ENCODE measurements at regions not wholly inside any gene's neighbourhood (a gene's known extent, or its start where the extent isn't known, plus 50 kb on each side); places are given as distances from the start of the nearest gene placed in this dataset.
A peak's percentile ranks its signal among the peaks of the same experiment; 100 is the strongest.

GRCh38 chr6:77150736-77151135 is 312.6 kb downstream of the HTR1B start:
- Histone ChIP-seq H3K36me3 (ENCODE audit: control insufficient read depth, insufficient read depth, low read length) (no peaks in the 10 kb centered on the region), H3K4me3 (ENCODE audit: low read depth, low read length) (no peak overlapping the region), H3K27me3 (ENCODE audit: control insufficient read depth, insufficient read depth, low read length) (no peaks in the 10 kb centered on the region)
- DNase-seq (ENCODE audit: low read depth) (no peak), FAIRE-seq (no peak)
- TF ChIP-seq CTCF (IDR thresholded peaks at IDR 0.05; ENCODE audit: insufficient read depth, low read length, severe bottlenecking): no peak

DNA sequence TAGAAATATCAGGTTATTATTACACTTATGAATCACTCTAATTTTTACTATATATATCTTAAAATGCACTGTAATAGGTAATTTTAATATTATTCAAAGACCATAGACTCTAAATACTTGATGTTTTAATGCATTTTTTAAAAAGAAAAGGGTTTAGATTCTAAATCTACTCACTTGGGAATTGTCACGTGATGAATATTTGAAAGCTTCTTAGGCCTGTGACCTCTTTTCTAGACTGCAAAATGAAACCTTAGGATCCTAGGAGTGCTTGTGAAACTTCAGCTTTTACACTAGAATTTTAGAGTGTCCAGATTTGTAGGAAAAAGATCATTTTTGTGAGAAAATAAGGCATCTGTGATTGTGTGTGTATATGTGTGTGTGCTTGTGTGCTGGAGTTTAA is 318.0 kb downstream of the HTR1B start:
- FAIRE-seq (no peak), DNase-seq (ENCODE audit: low read depth) (no peak)
- TF ChIP-seq CTCF (IDR thresholded peaks at IDR 0.05; ENCODE audit: insufficient read depth, low read length, severe bottlenecking): no peak
- H3K36me3 ChIP-seq (ENCODE audit: control insufficient read depth, insufficient read depth, low read length): no peaks in the 10 kb centered on the region
- H3K27me3 ChIP-seq (ENCODE audit: control insufficient read depth, insufficient read depth, low read length): no peaks in the 10 kb centered on the region
- no peak overlapping the region for H3K4me3 ChIP-seq (ENCODE audit: low read depth, low read length)

- Histone ChIP-seq H3K36me3 (ENCODE audit: control insufficient read depth, insufficient read depth, low read length) (no peaks in the 10 kb centered on the region), H3K27me3 (ENCODE audit: control insufficient read depth, insufficient read depth, low read length) (no peaks in the 10 kb centered on the region), H3K4me3 (ENCODE audit: low read depth, low read length) (no peak overlapping the region)
- no peak for FAIRE-seq
- TF ChIP-seq CTCF (IDR thresholded peaks at IDR 0.05; ENCODE audit: insufficient read depth, low read length, severe bottlenecking): no peak
- DNase-seq (ENCODE audit: low read depth): no peak
Observed at GRCh38 chr6:77143659-77144447, 319.4 kb downstream of the HTR1B start.

DNA sequence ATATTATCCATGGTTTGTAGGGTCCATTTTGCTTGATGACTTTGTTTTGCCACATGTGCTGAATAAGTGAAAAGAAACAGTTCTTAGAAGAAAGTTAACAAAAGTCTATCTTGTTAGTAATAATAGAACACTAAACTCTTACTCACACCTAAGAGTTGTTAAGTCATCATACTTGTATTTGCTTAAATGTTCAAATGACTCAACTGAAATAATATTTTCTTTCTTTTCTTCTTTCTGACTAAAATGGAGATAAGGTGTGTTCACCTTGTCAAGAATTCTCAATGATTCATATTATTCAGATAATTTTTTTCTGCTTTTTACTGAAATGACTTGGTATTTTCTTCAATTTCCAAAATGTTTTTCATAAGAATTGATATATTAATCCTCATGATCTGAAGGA is 327.2 kb downstream of the HTR1B start:
- H3K4me3 ChIP-seq (ENCODE audit: low read depth, low read length): no peak overlapping the region
- no peaks in the 10 kb centered on the region for H3K36me3 ChIP-seq (ENCODE audit: control insufficient read depth, insufficient read depth, low read length)
- DNase-seq (ENCODE audit: low read depth): peak; percentile 93
- no peak for TF ChIP-seq CTCF (IDR thresholded peaks at IDR 0.05; ENCODE audit: insufficient read depth, low read length, severe bottlenecking)
- no peaks in the 10 kb centered on the region for H3K27me3 ChIP-seq (ENCODE audit: control insufficient read depth, insufficient read depth, low read length)
- no peak for FAIRE-seq

DNA sequence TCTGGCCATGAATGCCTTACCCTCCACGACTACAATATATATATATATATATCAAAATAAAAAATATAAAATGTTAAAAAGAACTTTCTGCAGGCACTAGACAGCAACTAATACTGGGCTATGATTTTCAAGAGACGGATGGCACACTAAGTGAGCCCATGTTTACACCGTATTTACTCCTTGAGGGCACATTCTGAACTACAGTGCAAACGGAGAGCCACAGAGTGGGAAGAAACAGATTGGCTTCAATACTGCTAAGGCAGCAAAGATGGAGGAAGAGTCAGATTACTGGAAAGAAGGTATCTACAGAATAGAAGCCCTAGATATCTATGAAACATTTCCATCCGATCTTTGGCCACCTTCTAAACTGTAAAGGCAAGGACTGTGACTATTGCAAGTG is 330.3 kb downstream of the HTR1B start:
- FAIRE-seq (no peak), DNase-seq (ENCODE audit: low read depth) (no peak)
- Histone ChIP-seq H3K4me3 (ENCODE audit: low read depth, low read length) (no peak overlapping the region), H3K27me3 (ENCODE audit: control insufficient read depth, insufficient read depth, low read length) (no peaks in the 10 kb centered on the region), H3K36me3 (ENCODE audit: control insufficient read depth, insufficient read depth, low read length) (no peaks in the 10 kb centered on the region)
- TF ChIP-seq CTCF (IDR thresholded peaks at IDR 0.05; ENCODE audit: insufficient read depth, low read length, severe bottlenecking): no peak

DNA sequence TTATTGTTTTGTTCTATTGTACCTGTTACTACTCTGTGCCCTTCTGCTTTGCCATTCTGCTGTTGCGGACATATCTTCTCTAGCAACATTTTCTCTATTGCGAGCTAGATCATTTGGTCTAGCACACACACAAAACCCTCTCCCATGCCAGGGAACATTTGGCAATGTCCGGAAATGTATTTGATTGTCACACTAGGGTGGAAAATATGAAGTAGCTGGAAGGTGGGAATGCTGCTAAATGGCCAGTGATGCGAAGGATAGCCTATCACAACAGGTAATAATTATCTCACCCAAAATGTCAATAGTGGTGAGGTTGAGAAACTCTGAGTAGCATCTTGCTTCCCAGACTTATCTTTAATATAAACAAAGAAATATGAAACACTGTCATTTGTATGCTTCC is 331.9 kb downstream of the HTR1B start:
- Histone ChIP-seq H3K4me3 (ENCODE audit: low read depth, low read length) (no peak overlapping the region), H3K36me3 (ENCODE audit: control insufficient read depth, insufficient read depth, low read length) (no peaks in the 10 kb centered on the region), H3K27me3 (ENCODE audit: control insufficient read depth, insufficient read depth, low read length) (no peaks in the 10 kb centered on the region)
- no peak for TF ChIP-seq CTCF (IDR thresholded peaks at IDR 0.05; ENCODE audit: insufficient read depth, low read length, severe bottlenecking)
- FAIRE-seq (no peak), DNase-seq (ENCODE audit: low read depth) (no peak)

Measured in bronchial epithelial cell (primary cell).